Fibroblast of lung (primary cell): ENCODE measurements at regions not wholly inside any gene's neighbourhood (a gene's known extent, or its start where the extent isn't known, plus 50 kb on each side); places are given as distances from the start of the nearest gene placed in this dataset.

Source experiments
- DNase-seq, 2 donors: peaks; one replicate each; pipeline versions ENCODE4 v3.0.0 to v3.0.0-alpha.2; 2010; ENCODE audit warnings: low read depth in 2 of 2
- H2AFZ ChIP-seq: 2 replicates; pipeline ENCODE4 v1.5.1; 2012; ENCODE audit warnings: low read length, control low read depth, inconsistent platforms
- H3K27ac ChIP-seq: 2 replicates; pipeline ENCODE4 v1.5.1; 2011; ENCODE audit warnings: low read length, control low read depth; ENCODE audit not compliant: insufficient read depth
- H3K27me3 ChIP-seq: 2 replicates; pipeline ENCODE4 v1.5.1; 2011; ENCODE audit warnings: mild to moderate bottlenecking, low read length; ENCODE audit not compliant: control insufficient read depth, insufficient read depth
- H3K36me3 ChIP-seq: 2 replicates; pipeline ENCODE4 v1.5.1; 2011; ENCODE audit warnings: low read length; ENCODE audit not compliant: control insufficient read depth, insufficient read depth
- H3K4me1 ChIP-seq: 2 replicates; pipeline ENCODE4 v1.5.1; 2011; ENCODE audit warnings: low read length; ENCODE audit not compliant: control insufficient read depth, insufficient read depth; ENCODE audit errors: extremely low read depth
- H3K4me2 ChIP-seq: 2 replicates; pipeline ENCODE4 v1.5.1; 2011; ENCODE audit warnings: low read length, control low read depth; ENCODE audit not compliant: insufficient read depth; ENCODE audit errors: extremely low read depth
- H3K4me3 ChIP-seq, 4 experiments: fragments of 200-600 bp in 1 of 4; sonication (generic) in 1 of 4; replicated peaks in 1 of 4; 2 replicates each; pipeline ENCODE4 v1.5.1; 2011 to 2016; ENCODE audit warnings: low read length in 4 of 4, low read depth in 3 of 4, mild to moderate bottlenecking in 3 of 4, control low read depth in 2 of 4, inconsistent platforms in 1 of 4, mixed read lengths in 1 of 4; ENCODE audit not compliant: insufficient read depth in 1 of 4; ENCODE audit errors: control extremely low read depth in 1 of 4
- H3K79me2 ChIP-seq: 2 replicates; pipeline ENCODE4 v1.5.1; 2012; ENCODE audit warnings: mild to moderate bottlenecking, low read length, inconsistent platforms; ENCODE audit not compliant: control insufficient read depth, insufficient read depth
- H3K9ac ChIP-seq: 2 replicates; pipeline ENCODE4 v1.5.1; 2011; ENCODE audit warnings: mild to moderate bottlenecking, low read length, control low read depth; ENCODE audit not compliant: insufficient read depth
- H3K9me3 ChIP-seq: 2 replicates; pipeline ENCODE4 v1.5.1; 2012; ENCODE audit warnings: low read depth, low read length; ENCODE audit not compliant: control insufficient read depth, insufficient read depth
- H4K20me1 ChIP-seq: 2 replicates; pipeline ENCODE4 v1.5.1; 2011; ENCODE audit warnings: low read length; ENCODE audit not compliant: control insufficient read depth, insufficient read depth; ENCODE audit errors: extremely low read depth
- CTCF ChIP-seq, 2 donors: IDR thresholded peaks in 1 of 2; conservative IDR thresholded peaks in 1 of 2; 1 replicate in 1 of 2; 2 replicates in 1 of 2; pipeline ENCODE4 v1.5.1; 2011 to 2012; ENCODE audit warnings: low read length in 2 of 2, control low read depth in 1 of 2, inconsistent platforms in 1 of 2, low read depth in 1 of 2, mild to moderate bottlenecking in 1 of 2
- EZH2 ChIP-seq: IDR thresholded peaks from 2 replicates; pipeline ENCODE4 v1.5.1; 2012; ENCODE audit warnings: low read length, control low read depth, mild to moderate bottlenecking; ENCODE audit errors: missing control alignments

- Histone ChIP-seq H3K9me3 (no peaks in the 10 kb centered on the region), H3K36me3 (no peaks in the 10 kb centered on the region), H2AFZ (no peak overlapping the region), H3K79me2 (no peaks in the 10 kb centered on the region), H3K4me3 (no peak overlapping the region), H3K27ac (no peak overlapping the region), H3K27me3 (no peaks in the 10 kb centered on the region), H4K20me1 (no peaks in the 10 kb centered on the region), H3K4me1 (no peaks in the 10 kb centered on the region), H3K9ac (no peak overlapping the region), H3K4me2 (no peak overlapping the region)
- TF ChIP-seq CTCF (conservative IDR thresholded peaks at IDR 0.05 in 1 of 2, IDR thresholded peaks at IDR 0.05 in 1 of 2; ENCODE audit: low read depth in 1 of 2, low read length in 2 of 2) (no peak), EZH2 (no peak)
- DNase-seq, result peak in 1 of 2 donors; percentile 5
These were observed 141.6 kb upstream of the AVPR1A start for GRCh38 chr12:63292471-63293221.

- DNase-seq, result peak; percentile 4 to 12
- Histone ChIP-seq H3K27ac (no peak overlapping the region), H3K27me3 (no peaks in the 10 kb centered on the region), H3K4me3 (no peak overlapping the region), H3K36me3 (no peaks in the 10 kb centered on the region), H3K4me2 (no peak overlapping the region), H2AFZ (no peak overlapping the region), H3K9ac (no peak overlapping the region), H3K9me3 (no peaks in the 10 kb centered on the region), H3K4me1 (no peaks in the 10 kb centered on the region), H3K79me2 (no peaks in the 10 kb centered on the region), H4K20me1 (no peaks in the 10 kb centered on the region)
- TF ChIP-seq CTCF (conservative IDR thresholded peaks at IDR 0.05 in 1 of 2, IDR thresholded peaks at IDR 0.05 in 1 of 2; ENCODE audit: low read depth in 1 of 2, low read length in 2 of 2) (peak; percentile 51 to 56), EZH2 (no peak)
These were observed 125.8 kb upstream of the AVPR1A start for GRCh38 chr12:63276537-63277365.

GRCh38 chr12:63266988-63267387, 116.0 kb upstream of the AVPR1A start:
- TF ChIP-seq EZH2, result no peak
- TF ChIP-seq CTCF (conservative IDR thresholded peaks at IDR 0.05 in 1 of 2, IDR thresholded peaks at IDR 0.05 in 1 of 2; ENCODE audit: low read depth in 1 of 2, low read length in 2 of 2), result no peak
- no peaks in the 10 kb centered on the region for H4K20me1 ChIP-seq
- H3K27ac ChIP-seq, result no peak overlapping the region

More at GRCh38 chr12:63266988-63267387, 116.0 kb upstream of the AVPR1A start:
- Histone ChIP-seq H3K4me1 (no peaks in the 10 kb centered on the region), H3K79me2 (no peaks in the 10 kb centered on the region), H3K9ac (no peak overlapping the region), H3K36me3 (no peaks in the 10 kb centered on the region), H3K4me2 (no peak overlapping the region), H3K27me3 (no peaks in the 10 kb centered on the region), H3K4me3 (no peak overlapping the region), H3K9me3 (no peaks in the 10 kb centered on the region), H2AFZ (no peak overlapping the region)
- DNase-seq, result no peak
